ENCODE measurements at regions not wholly inside any gene's neighbourhood (a gene's known extent, or its start where the extent isn't known, plus 50 kb on each side); places are given as distances from the start of the nearest gene placed in this dataset.
"Not testable (repeated sequence)": the region's sequence is repeated elsewhere in the genome, so short reads cannot be mapped to it uniquely, and the experiment has no call there.

- H3K4me3 Mint-ChIP-seq, result no peak overlapping the region
- H3K4me1 Mint-ChIP-seq, result no peaks in the 10 kb centered on the region
- peaks cover 16% of the 10 kb centered on the region for H3K9me3 Mint-ChIP-seq
- DNase-seq (ENCODE audit: low spot score in 2 of 2) (no peak), ATAC-seq (replicated peaks; ENCODE audit: extremely low read depth, poor library complexity, severe bottlenecking) (no peak)
- no peaks in the 10 kb centered on the region for H3K27me3 Mint-ChIP-seq
- no peak overlapping the region for H3K27ac Mint-ChIP-seq (ENCODE audit: low read depth)
- peaks cover 4% of the 10 kb centered on the region for H3K36me3 Mint-ChIP-seq (ENCODE audit: insufficient read depth)
Observed at GRCh38 chr6:22129751-22130150, 167.1 kb downstream of the PRL start.

GRCh38 chr6:22132656-22133055, 164.2 kb downstream of the PRL start:
- Mint-ChIP-seq H3K9me3 (peaks cover 16% of the 10 kb centered on the region), H3K4me1 (no peaks in the 10 kb centered on the region), H3K27ac (ENCODE audit: low read depth) (no peak overlapping the region), H3K36me3 (ENCODE audit: insufficient read depth) (peaks cover 4% of the 10 kb centered on the region), H3K4me3 (no peak overlapping the region), H3K27me3 (no peaks in the 10 kb centered on the region)
- no peak for DNase-seq (ENCODE audit: low spot score in 2 of 2)
- no peak for ATAC-seq (replicated peaks; ENCODE audit: extremely low read depth, poor library complexity, severe bottlenecking)

GRCh38 chr6:22133357-22133756, 163.5 kb downstream of the PRL start:
- ATAC-seq (replicated peaks; ENCODE audit: extremely low read depth, poor library complexity, severe bottlenecking) (no peak), DNase-seq (ENCODE audit: low spot score in 2 of 2) (no peak)
- H3K27me3 Mint-ChIP-seq, result no peaks in the 10 kb centered on the region
- H3K9me3 Mint-ChIP-seq, result peaks cover 16% of the 10 kb centered on the region
- no peak overlapping the region for H3K27ac Mint-ChIP-seq (ENCODE audit: low read depth)
- H3K36me3 Mint-ChIP-seq (ENCODE audit: insufficient read depth), result peaks cover 2% of the 10 kb centered on the region
- H3K4me1 Mint-ChIP-seq, result no peaks in the 10 kb centered on the region
- H3K4me3 Mint-ChIP-seq, result no peak overlapping the region

GRCh38 chr6:22134308-22134707, 162.5 kb downstream of the PRL start:
- DNase-seq (ENCODE audit: low spot score in 2 of 2), result no peak
- ATAC-seq (replicated peaks; ENCODE audit: extremely low read depth, poor library complexity, severe bottlenecking), result no peak
- H3K4me1 Mint-ChIP-seq, result no peaks in the 10 kb centered on the region
- no peaks in the 10 kb centered on the region for H3K27me3 Mint-ChIP-seq
- H3K27ac Mint-ChIP-seq (ENCODE audit: low read depth), result no peak overlapping the region
- peaks cover 14% of the 10 kb centered on the region for H3K9me3 Mint-ChIP-seq
- H3K4me3 Mint-ChIP-seq, result no peak overlapping the region
- H3K36me3 Mint-ChIP-seq (ENCODE audit: insufficient read depth), result peaks cover 2% of the 10 kb centered on the region

- ATAC-seq (replicated peaks; ENCODE audit: extremely low read depth, poor library complexity, severe bottlenecking) (no peak), DNase-seq (ENCODE audit: low spot score in 2 of 2) (no peak)
- peaks cover 2% of the 10 kb centered on the region for H3K36me3 Mint-ChIP-seq (ENCODE audit: insufficient read depth)
- H3K4me3 Mint-ChIP-seq, result no peak overlapping the region
- no peaks in the 10 kb centered on the region for H3K27me3 Mint-ChIP-seq
- H3K4me1 Mint-ChIP-seq, result no peaks in the 10 kb centered on the region
- peaks cover 12% of the 10 kb centered on the region for H3K9me3 Mint-ChIP-seq
- no peak overlapping the region for H3K27ac Mint-ChIP-seq (ENCODE audit: low read depth)
Observed at GRCh38 chr6:22135395-22135794, 161.4 kb downstream of the PRL start.

GRCh38 chr6:22140736-22141135, 156.1 kb downstream of the PRL start:
- not testable (repeated sequence) for H3K4me1 Mint-ChIP-seq; H3K4me3 Mint-ChIP-seq; DNase-seq (ENCODE audit: low spot score in 2 of 2); H3K36me3 Mint-ChIP-seq (ENCODE audit: insufficient read depth); ATAC-seq (replicated peaks; ENCODE audit: extremely low read depth, poor library complexity, severe bottlenecking); H3K27ac Mint-ChIP-seq (ENCODE audit: low read depth); H3K27me3 Mint-ChIP-seq; H3K9me3 Mint-ChIP-seq

- no peaks in the 10 kb centered on the region for H3K27me3 Mint-ChIP-seq
- no peak overlapping the region for H3K27ac Mint-ChIP-seq (ENCODE audit: low read depth)
- H3K36me3 Mint-ChIP-seq (ENCODE audit: insufficient read depth), result no peaks in the 10 kb centered on the region
- no peaks in the 10 kb centered on the region for H3K4me1 Mint-ChIP-seq
- H3K9me3 Mint-ChIP-seq, result no peaks in the 10 kb centered on the region
- ATAC-seq (replicated peaks; ENCODE audit: extremely low read depth, poor library complexity, severe bottlenecking) (no peak), DNase-seq (ENCODE audit: low spot score in 2 of 2) (no peak)
- H3K4me3 Mint-ChIP-seq, result no peak overlapping the region
Observed at GRCh38 chr6:22141241-22141745, 155.5 kb downstream of the PRL start.

- Mint-ChIP-seq H3K27ac (ENCODE audit: low read depth) (no peak overlapping the region), H3K27me3 (peaks cover 8% of the 10 kb centered on the region), H3K4me1 (no peaks in the 10 kb centered on the region), H3K4me3 (no peak overlapping the region), H3K36me3 (ENCODE audit: insufficient read depth) (no peaks in the 10 kb centered on the region), H3K9me3 (no peaks in the 10 kb centered on the region)
- no peak for ATAC-seq (replicated peaks; ENCODE audit: extremely low read depth, poor library complexity, severe bottlenecking)
- no peak for DNase-seq (ENCODE audit: low spot score in 2 of 2)
Observed at GRCh38 chr6:22142856-22143255, 154.0 kb downstream of the PRL start.

- no peaks in the 10 kb centered on the region for H3K4me1 Mint-ChIP-seq
- H3K4me3 Mint-ChIP-seq, result no peak overlapping the region
- no peaks in the 10 kb centered on the region for H3K36me3 Mint-ChIP-seq (ENCODE audit: insufficient read depth)
- no peak overlapping the region for H3K27ac Mint-ChIP-seq (ENCODE audit: low read depth)
- peaks cover 8% of the 10 kb centered on the region for H3K27me3 Mint-ChIP-seq
- no peak for DNase-seq (ENCODE audit: low spot score in 2 of 2)
- ATAC-seq (replicated peaks; ENCODE audit: extremely low read depth, poor library complexity, severe bottlenecking), result no peak
- H3K9me3 Mint-ChIP-seq, result peaks cover 6% of the 10 kb centered on the region
Observed at GRCh38 chr6:22145376-22145775, 151.5 kb downstream of the PRL start.

GRCh38 chr6:22145823-22146677, 150.8 kb downstream of the PRL start:
- Mint-ChIP-seq H3K27ac (ENCODE audit: low read depth) (no peak overlapping the region), H3K4me1 (no peaks in the 10 kb centered on the region), H3K9me3 (peaks cover 6% of the 10 kb centered on the region), H3K36me3 (ENCODE audit: insufficient read depth) (no peaks in the 10 kb centered on the region), H3K4me3 (no peak overlapping the region), H3K27me3 (peaks cover 8% of the 10 kb centered on the region)
- no peak for DNase-seq (ENCODE audit: low spot score in 2 of 2)
- ATAC-seq (replicated peaks; ENCODE audit: extremely low read depth, poor library complexity, severe bottlenecking), result no peak

- no peak overlapping the region for H3K4me3 Mint-ChIP-seq
- H3K27me3 Mint-ChIP-seq, result peaks cover 8% of the 10 kb centered on the region
- H3K27ac Mint-ChIP-seq (ENCODE audit: low read depth), result no peak overlapping the region
- DNase-seq (ENCODE audit: low spot score in 2 of 2), result no peak
- H3K9me3 Mint-ChIP-seq, result peaks cover 6% of the 10 kb centered on the region
- H3K4me1 Mint-ChIP-seq, result no peaks in the 10 kb centered on the region
- H3K36me3 Mint-ChIP-seq (ENCODE audit: insufficient read depth), result no peaks in the 10 kb centered on the region
- ATAC-seq (replicated peaks; ENCODE audit: extremely low read depth, poor library complexity, severe bottlenecking), result no peak
Observed at GRCh38 chr6:22146678-22146930, 150.2 kb downstream of the PRL start.

GRCh38 chr6:22146931-22147701, 149.7 kb downstream of the PRL start:
- no peak overlapping the region for H3K4me3 Mint-ChIP-seq
- H3K4me1 Mint-ChIP-seq, result no peaks in the 10 kb centered on the region
- peaks cover 8% of the 10 kb centered on the region for H3K27me3 Mint-ChIP-seq
- no peak for ATAC-seq (replicated peaks; ENCODE audit: extremely low read depth, poor library complexity, severe bottlenecking)
- H3K36me3 Mint-ChIP-seq (ENCODE audit: insufficient read depth), result no peaks in the 10 kb centered on the region
- no peak for DNase-seq (ENCODE audit: low spot score in 2 of 2)
- peaks cover 6% of the 10 kb centered on the region for H3K9me3 Mint-ChIP-seq
- no peak overlapping the region for H3K27ac Mint-ChIP-seq (ENCODE audit: low read depth)
